WTC11 (cell line): ENCODE measurements at regions not wholly inside any gene's neighbourhood (a gene's known extent, or its start where the extent isn't known, plus 50 kb on each side); places are given as distances from the start of the nearest gene placed in this dataset.

Source experiments
- ATAC-seq: fragments of 200-7000 bp; cut with Tn5 transposase; 2 replicates; pipeline ENCODE4 v1.10.0; 2021; ENCODE audit warnings: mild to moderate bottlenecking, moderate library complexity
- CTCF ChIA-PET: fragments of 300-600 bp; sonication (Branson Sonifier 250); formaldehyde crosslinking; loops from one replicate; lab custom pipeline; 2021; ENCODE audit warnings: antibody characterized with exemption; lab: Charles Lee
- POLR2A ChIA-PET: fragments of 350-600 bp; sonication (Branson Sonifier 250); formaldehyde crosslinking; loops from one replicate; lab custom pipeline; 2021; ENCODE audit warnings: antibody characterized with exemption; lab: Charles Lee
- DNase-seq: peaks from one replicate; pipeline ENCODE4 v3.0.0; 2021; ENCODE audit warnings: low spot score
- H3K27ac Mint-ChIP-seq: 2 replicates; pipeline ENCODE4 v1.8.0; 2021; ENCODE audit warnings: mixed read lengths
- H3K27me3 Mint-ChIP-seq: 2 replicates; pipeline ENCODE4 v1.8.0; 2021; ENCODE audit warnings: low read depth, mild to moderate bottlenecking, moderate library complexity, mixed read lengths
- H3K36me3 Mint-ChIP-seq: 2 replicates; pipeline ENCODE4 v1.8.0; 2021; ENCODE audit warnings: mixed read lengths
- H3K4me1 Mint-ChIP-seq: 2 replicates; pipeline ENCODE4 v1.8.0; 2022; ENCODE audit warnings: mixed read lengths
- H3K4me3 Mint-ChIP-seq: 2 replicates; pipeline ENCODE4 v1.8.0; 2021; ENCODE audit warnings: mild to moderate bottlenecking, moderate library complexity, mixed read lengths
- H3K9me3 Mint-ChIP-seq: 2 replicates; pipeline ENCODE4 v1.8.0; 2021; ENCODE audit warnings: mixed read lengths
- EMX1 ChIP-seq: fragments of 250-450 bp; sonication (Bioruptor Pico); IDR thresholded peaks from 2 replicates; pipeline ENCODE4 v1.8.0; 2021; ENCODE audit warnings: mild to moderate bottlenecking
- ERG ChIP-seq: fragments of 250-450 bp; sonication (Bioruptor Pico); IDR thresholded peaks from 2 replicates; pipeline ENCODE4 v1.8.0; 2021; ENCODE audit warnings: mild to moderate bottlenecking
- FOXJ3 ChIP-seq: sonication (generic); formaldehyde crosslinking; IDR thresholded peaks from 2 replicates; pipeline ENCODE4 v1.9.0; 2021; ENCODE audit warnings: missing genetic modification reagents, mild to moderate bottlenecking, borderline replicate concordance
- IRF1 ChIP-seq: sonication (generic); formaldehyde crosslinking; IDR thresholded peaks from 2 replicates; pipeline ENCODE4 v1.8.0; 2023; ENCODE audit warnings: missing genetic modification reagents
- KAT7 ChIP-seq: sonication (generic); formaldehyde crosslinking; IDR thresholded peaks from 2 replicates; pipeline ENCODE4 v1.8.1; 2023; ENCODE audit warnings: missing genetic modification reagents, mild to moderate bottlenecking, borderline replicate concordance
- NFATC4 ChIP-seq: fragments of 250-450 bp; sonication (Bioruptor Pico); IDR thresholded peaks from 2 replicates; pipeline ENCODE4 v1.9.0; 2021; ENCODE audit warnings: mild to moderate bottlenecking
- NFE2L1 ChIP-seq: sonication (generic); formaldehyde crosslinking; IDR thresholded peaks from 2 replicates; pipeline ENCODE4 v1.8.1; 2023; ENCODE audit warnings: missing genetic modification reagents
- NR3C1 ChIP-seq: sonication (generic); formaldehyde crosslinking; conservative IDR thresholded peaks from 2 replicates; pipeline ENCODE4 v1.8.1; 2023; ENCODE audit warnings: low read depth, mild to moderate bottlenecking, missing genetic modification reagents
- PRRX2 ChIP-seq: fragments of 250-450 bp; sonication (Bioruptor Pico); IDR thresholded peaks from 2 replicates; pipeline ENCODE4 v1.8.0; 2021; ENCODE audit warnings: mild to moderate bottlenecking
- USF1 ChIP-seq: sonication (generic); formaldehyde crosslinking; IDR thresholded peaks from 2 replicates; pipeline ENCODE4 v1.8.0; 2022; ENCODE audit warnings: mild to moderate bottlenecking, missing genetic modification reagents
- USF2 ChIP-seq: sonication (generic); formaldehyde crosslinking; IDR thresholded peaks from 2 replicates; pipeline ENCODE4 v1.8.1; 2023; ENCODE audit warnings: mild to moderate bottlenecking, missing genetic modification reagents, moderate library complexity
- ZNF138 ChIP-seq: sonication (generic); formaldehyde crosslinking; conservative IDR thresholded peaks from 2 replicates; pipeline ENCODE4 v1.8.1; 2022; ENCODE audit warnings: mild to moderate bottlenecking, moderate library complexity, missing genetic modification reagents
- ZNF416 ChIP-seq: fragments of 250-450 bp; sonication (Bioruptor Pico); IDR thresholded peaks from 2 replicates; pipeline ENCODE4 v1.9.0; 2021; ENCODE audit warnings: mild to moderate bottlenecking, inconsistent platforms
- ZNF512 ChIP-seq: sonication (generic); formaldehyde crosslinking; IDR thresholded peaks from 2 replicates; pipeline ENCODE4 v1.8.1; 2022; ENCODE audit warnings: missing genetic modification reagents, borderline replicate concordance
- ZNF671 ChIP-seq: fragments of 250-450 bp; sonication (Bioruptor Pico); IDR thresholded peaks from 2 replicates; pipeline ENCODE4 v1.8.0; 2021; ENCODE audit warnings: mild to moderate bottlenecking
- ZSCAN18 ChIP-seq: fragments of 250-450 bp; sonication (Bioruptor Pico); IDR thresholded peaks from 2 replicates; pipeline ENCODE4 v2.1.2; 2022; ENCODE audit warnings: mild to moderate bottlenecking, moderate library complexity
- TF ChIP-seq, protein P1 (sequence below): sonication (generic); formaldehyde crosslinking; IDR thresholded peaks from 2 replicates; pipeline ENCODE4 v1.8.1; 2023; ENCODE audit warnings: mild to moderate bottlenecking, missing genetic modification reagents

GRCh38 chr3:102224171-102224570, 210.6 kb upstream of the ZPLD1 start:
- DNase-seq (no peak), ATAC-seq (no peak)
- H3K36me3 Mint-ChIP-seq, result no peaks in the 10 kb centered on the region
- H3K27ac Mint-ChIP-seq, result no peak overlapping the region
- CTCF ChIA-PET, result interaction anchor here (1.1 to 1.8 kb wide), 6 partner anchors 303 to 422 kb away, joined by 3 to 17 read pairs (median 8); no protein-coding TSS in a partner anchor
- TF ChIP-seq KAT7 (CRISPR knock-in tag) (no peak), ZNF416 (CRISPR knock-in tag) (no peak), ZNF138 (no peak), IRF1 (CRISPR knock-in tag) (no peak)
- TF ChIP-seq, protein P1, sequence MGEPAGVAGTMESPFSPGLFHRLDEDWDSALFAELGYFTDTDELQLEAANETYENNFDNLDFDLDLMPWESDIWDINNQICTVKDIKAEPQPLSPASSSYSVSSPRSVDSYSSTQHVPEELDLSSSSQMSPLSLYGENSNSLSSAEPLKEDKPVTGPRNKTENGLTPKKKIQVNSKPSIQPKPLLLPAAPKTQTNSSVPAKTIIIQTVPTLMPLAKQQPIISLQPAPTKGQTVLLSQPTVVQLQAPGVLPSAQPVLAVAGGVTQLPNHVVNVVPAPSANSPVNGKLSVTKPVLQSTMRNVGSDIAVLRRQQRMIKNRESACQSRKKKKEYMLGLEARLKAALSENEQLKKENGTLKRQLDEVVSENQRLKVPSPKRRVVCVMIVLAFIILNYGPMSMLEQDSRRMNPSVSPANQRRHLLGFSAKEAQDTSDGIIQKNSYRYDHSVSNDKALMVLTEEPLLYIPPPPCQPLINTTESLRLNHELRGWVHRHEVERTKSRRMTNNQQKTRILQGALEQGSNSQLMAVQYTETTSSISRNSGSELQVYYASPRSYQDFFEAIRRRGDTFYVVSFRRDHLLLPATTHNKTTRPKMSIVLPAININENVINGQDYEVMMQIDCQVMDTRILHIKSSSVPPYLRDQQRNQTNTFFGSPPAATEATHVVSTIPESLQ, result no peak
- no peak overlapping the region for H3K4me3 Mint-ChIP-seq
- H3K4me1 Mint-ChIP-seq, result peaks cover 4% of the 10 kb centered on the region; the same call in 1 of the 2 replicates
- H3K27me3 Mint-ChIP-seq, result no peaks in the 10 kb centered on the region
- H3K9me3 Mint-ChIP-seq, result peaks cover 9% of the 10 kb centered on the region; the same call in 1 of the 2 replicates
- POLR2A ChIA-PET, result no interaction called here

- TF ChIP-seq ZSCAN18 (CRISPR knock-in tag) (no peak), ZNF671 (CRISPR knock-in tag) (no peak), ZNF512 (CRISPR knock-in tag) (no peak), NFATC4 (CRISPR knock-in tag) (no peak), EMX1 (CRISPR knock-in tag) (no peak), USF1 (CRISPR knock-in tag) (no peak), KAT7 (CRISPR knock-in tag) (no peak), NFE2L1 (no peak), NR3C1 (no peak), PRRX2 (CRISPR knock-in tag) (no peak), FOXJ3 (CRISPR knock-in tag) (no peak), ERG (CRISPR knock-in tag) (no peak), USF2 (no peak)
Observed at GRCh38 chr3:102225005-102225404, 209.8 kb upstream of the ZPLD1 start.

More at GRCh38 chr3:102225005-102225404, 209.8 kb upstream of the ZPLD1 start:
- ChIA-PET CTCF (interaction anchor here (0.6 to 1.8 kb wide), 39 partner anchors 11 to 529 kb away, joined by 3 to 33 read pairs (median 3); partner anchors contain the start of gene NXPE3), POLR2A (interaction anchor here (0.7 to 1.4 kb wide), 3 partner anchors 375 to 637 kb away, joined by 3 to 5 read pairs (median 3); no protein-coding TSS in a partner anchor)
- H3K27me3 Mint-ChIP-seq, result no peaks in the 10 kb centered on the region
- peaks cover 3% of the 10 kb centered on the region; the same call in 1 of the 2 replicates for H3K9me3 Mint-ChIP-seq
- no peaks in the 10 kb centered on the region for H3K36me3 Mint-ChIP-seq
- H3K4me3 Mint-ChIP-seq, result no peak overlapping the region
- H3K27ac Mint-ChIP-seq, result no peak overlapping the region
- H3K4me1 Mint-ChIP-seq, result peaks cover 10% of the 10 kb centered on the region; the same call in 1 of the 2 replicates
- DNase-seq, result no peak
- no peak for ATAC-seq
